ENCODE measurements at regions not wholly inside any gene's neighbourhood (a gene's known extent, or its start where the extent isn't known, plus 50 kb on each side); places are given as distances from the start of the nearest gene placed in this dataset.

- no peak for DNase-seq
Observed at GRCh38 chr1:4916610-4917009, 262.2 kb downstream of the AJAP1 start.

- no peak for DNase-seq
Observed at GRCh38 chr1:4915154-4915553, 260.7 kb downstream of the AJAP1 start.

GRCh38 chr1:4908486-4908885 lies 254.1 kb downstream of the AJAP1 start:
- DNase-seq: no peak

DNA sequence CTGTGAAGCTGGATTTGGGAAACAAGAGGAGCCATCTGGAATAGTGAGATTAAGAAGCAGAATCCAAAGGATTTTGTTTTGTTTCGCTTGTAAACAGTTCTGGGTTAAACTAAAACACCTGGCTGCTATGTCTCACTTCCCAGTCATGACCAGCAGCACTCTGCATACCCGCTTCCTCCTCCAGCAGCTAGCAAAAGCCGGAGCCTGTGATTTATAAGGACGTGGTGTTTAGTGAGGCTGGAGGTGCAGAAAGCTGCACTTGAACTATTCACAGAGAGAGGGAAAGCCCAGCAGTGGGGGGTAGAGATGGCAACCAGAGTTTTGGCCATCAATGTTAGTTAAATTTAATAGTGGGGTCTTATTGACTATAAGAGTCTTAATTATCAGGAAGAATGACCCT lies 240.2 kb downstream of the AJAP1 start:
- no peak for DNase-seq

- DNase-seq: no peak
Observed at GRCh38 chr1:4880626-4881025, 226.2 kb downstream of the AJAP1 start.

DNA sequence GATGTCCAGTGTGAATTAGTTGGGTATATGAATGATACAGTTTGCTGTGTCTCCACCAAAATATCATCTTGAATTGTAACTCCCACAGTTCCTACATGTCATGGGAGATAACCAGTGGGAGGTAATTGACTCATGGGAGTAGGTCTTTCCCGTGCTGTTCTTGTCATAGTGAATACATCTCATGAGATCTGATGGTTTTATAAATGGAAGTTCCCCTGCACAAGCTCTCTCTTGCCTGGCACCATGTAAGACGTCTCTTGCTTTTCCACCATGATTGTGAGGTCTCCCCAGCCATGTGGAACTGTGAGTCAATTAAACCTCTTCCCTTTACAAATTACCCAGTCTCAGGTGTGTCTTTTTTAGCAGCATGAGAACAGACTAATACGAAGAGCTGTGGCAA lies 223.0 kb downstream of the AJAP1 start:
- no peak for DNase-seq

DNA sequence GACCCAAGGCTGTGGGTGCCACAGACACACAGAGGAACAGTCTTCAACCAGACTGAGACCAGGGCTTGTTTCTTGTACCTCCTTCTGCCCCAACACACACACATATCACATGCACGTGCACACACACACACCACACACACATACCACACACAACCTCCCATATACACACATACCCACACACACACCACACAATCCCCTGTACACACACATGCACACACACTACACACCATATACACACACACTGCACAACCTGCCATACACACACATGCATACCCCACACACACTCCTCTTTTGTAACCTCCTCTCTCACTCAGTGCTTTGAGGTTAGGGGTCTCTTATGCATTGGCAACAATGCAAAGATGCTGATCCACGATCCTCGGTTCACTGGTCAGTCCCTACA lies 217.0 kb downstream of the AJAP1 start:
- DNase-seq: no peak

- no peak for DNase-seq
Observed at GRCh38 chr1:4868521-4868920, 214.1 kb downstream of the AJAP1 start.

DNA sequence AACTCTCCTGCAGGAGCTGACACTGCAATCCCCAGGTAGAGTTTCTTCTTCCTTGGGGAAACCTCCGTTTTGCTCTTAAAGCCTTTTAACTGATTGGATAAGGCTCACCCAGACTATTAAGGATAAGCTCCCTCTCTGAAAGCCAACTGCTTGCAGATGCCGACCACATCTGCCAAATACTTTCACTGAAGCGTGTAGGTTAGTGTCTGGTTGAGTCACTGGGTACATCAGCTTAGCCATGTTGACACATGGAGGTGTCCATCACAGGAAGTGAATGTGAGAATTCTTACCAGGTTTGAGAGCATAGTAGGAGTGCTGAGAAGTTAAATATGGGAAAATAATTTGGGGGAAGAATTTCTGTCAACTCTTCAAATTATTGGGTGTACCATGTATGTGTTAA lies 202.0 kb downstream of the AJAP1 start:
- DNase-seq: no peak

DNA sequence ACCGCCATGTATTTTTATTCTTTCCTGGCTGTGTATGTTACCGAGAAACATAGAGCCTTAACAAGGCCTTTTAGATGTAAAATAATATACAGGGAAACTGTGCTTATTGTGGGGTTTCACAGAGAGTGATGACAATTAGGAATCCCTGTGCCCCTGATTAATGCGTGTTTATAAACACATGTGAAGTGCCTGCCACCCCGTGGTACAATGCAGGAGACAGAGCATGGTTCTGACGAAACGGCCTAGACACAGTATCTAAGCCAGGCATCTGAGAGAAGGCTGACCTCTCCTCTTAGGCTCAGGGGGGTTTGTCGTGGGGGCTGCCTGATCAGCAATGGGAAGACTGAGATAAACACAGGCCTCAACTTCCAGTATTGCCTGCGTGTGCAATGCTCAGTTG lies 200.0 kb downstream of the AJAP1 start:
- no peak for DNase-seq

- no peak for DNase-seq
Observed at GRCh38 chr1:4853904-4854303, 199.5 kb downstream of the AJAP1 start.

- no peak for DNase-seq
Observed at GRCh38 chr1:4851385-4852065, 197.1 kb downstream of the AJAP1 start.

GRCh38 chr1:4848431-4848830 lies 194.0 kb downstream of the AJAP1 start:
- DNase-seq: no peak

DNA sequence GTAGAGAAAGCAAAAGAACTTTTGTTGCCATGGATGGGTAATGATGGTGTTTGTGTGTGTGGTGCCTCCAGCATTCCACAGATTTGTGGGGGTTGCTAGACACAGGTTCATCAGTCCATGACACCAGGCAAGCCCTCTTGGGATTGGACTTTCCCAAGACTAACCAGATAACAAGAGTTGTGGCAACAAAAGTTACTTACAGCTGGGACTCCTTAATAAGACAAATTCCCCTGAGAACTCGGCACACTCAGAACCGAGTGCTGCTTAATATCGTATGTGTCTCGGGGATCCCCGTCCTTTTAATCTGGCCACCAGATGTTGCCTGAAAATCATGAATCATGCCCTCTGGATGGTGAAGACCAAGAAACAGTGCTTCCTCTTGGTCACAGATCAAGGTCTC lies 193.3 kb downstream of the AJAP1 start:
- DNase-seq: no peak

Measured in NCI-H1105 (cell line).